ENCODE measurements at regions not wholly inside any gene's neighbourhood (a gene's known extent, or its start where the extent isn't known, plus 50 kb on each side); places are given as distances from the start of the nearest gene placed in this dataset.

- Histone ChIP-seq H3K4me1 (no peaks in the 10 kb centered on the region), H3K27ac (no peak overlapping the region), H3K36me3 (no peaks in the 10 kb centered on the region), H3K27me3 (ENCODE audit: low read depth) (no peaks in the 10 kb centered on the region), H3K9me3 (no peaks in the 10 kb centered on the region), H3K4me3 (no peak overlapping the region)
- intact Hi-C loops (cut with DNase I) = no loop called here
- TF ChIP-seq CTCF (IDR thresholded peaks at IDR 0.05) = no peak
- no peak for DNase-seq
- no peak for ATAC-seq
Measured at GRCh38 chr4:137394018-137394417, 138.3 kb downstream of the PCDH18 start.

DNA sequence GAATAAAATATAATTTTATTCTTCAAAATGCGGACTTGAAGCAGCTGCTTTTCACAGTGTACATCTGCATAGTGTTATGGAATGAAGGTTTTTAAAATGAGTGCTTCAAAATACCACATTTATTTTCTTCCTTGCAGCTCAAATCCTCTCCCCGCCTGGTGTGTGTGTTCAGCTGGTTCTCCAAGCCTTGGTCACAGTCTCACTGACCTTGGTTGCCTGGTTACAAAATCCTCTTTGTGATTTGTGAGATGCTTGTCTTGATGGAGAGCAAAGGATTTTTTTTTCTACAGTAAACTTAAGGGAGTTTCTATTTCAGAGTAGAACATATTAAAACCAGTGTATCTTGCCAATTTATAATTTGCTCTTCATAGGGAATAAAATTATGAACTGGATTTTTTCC, 139.2 kb downstream of the PCDH18 start:
- intact Hi-C loops (cut with DNase I) = no loop called here
- Histone ChIP-seq H3K4me3 (no peak overlapping the region), H3K36me3 (no peaks in the 10 kb centered on the region), H3K4me1 (no peaks in the 10 kb centered on the region), H3K27me3 (ENCODE audit: low read depth) (no peaks in the 10 kb centered on the region), H3K9me3 (no peaks in the 10 kb centered on the region), H3K27ac (no peak overlapping the region)
- ATAC-seq (no peak), DNase-seq (no peak)
- TF ChIP-seq CTCF (IDR thresholded peaks at IDR 0.05) = no peak

GRCh38 chr4:137390707-137391106, 141.6 kb downstream of the PCDH18 start:
- no peak for DNase-seq
- intact Hi-C loops (cut with DNase I) = no loop called here
- H3K36me3 ChIP-seq = no peaks in the 10 kb centered on the region
- H3K27me3 ChIP-seq (ENCODE audit: low read depth) = no peaks in the 10 kb centered on the region
- no peak overlapping the region for H3K4me3 ChIP-seq
- TF ChIP-seq CTCF (IDR thresholded peaks at IDR 0.05) = no peak
- no peak overlapping the region for H3K27ac ChIP-seq
- no peaks in the 10 kb centered on the region for H3K4me1 ChIP-seq
- no peak for ATAC-seq
- no peaks in the 10 kb centered on the region for H3K9me3 ChIP-seq

GRCh38 chr4:137389911-137390520, 142.3 kb downstream of the PCDH18 start:
- no peaks in the 10 kb centered on the region for H3K4me1 ChIP-seq
- no peak for ATAC-seq

DNA sequence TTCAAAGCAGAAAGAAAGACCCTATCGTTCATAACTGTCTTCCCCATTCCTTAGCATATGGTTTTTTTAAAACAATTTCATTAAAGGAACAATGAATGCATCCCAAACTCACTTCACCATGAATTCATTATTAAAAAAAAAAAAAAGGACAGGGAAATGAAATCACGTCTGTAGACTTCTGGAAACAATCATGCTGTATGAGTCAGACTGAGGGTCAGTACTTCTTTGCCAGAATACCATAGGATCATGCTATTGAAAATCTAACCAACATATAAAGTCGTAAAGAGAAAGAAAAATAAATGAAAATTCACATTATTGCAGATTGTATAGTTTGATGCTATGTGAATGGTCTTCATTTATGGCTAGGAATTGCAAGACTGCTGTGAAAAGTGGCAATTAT, 144.4 kb downstream of the PCDH18 start:
- ATAC-seq (no peak), DNase-seq (no peak)
- H3K4me1 ChIP-seq = no peaks in the 10 kb centered on the region
- H3K4me3 ChIP-seq = no peak overlapping the region
- no peaks in the 10 kb centered on the region for H3K27me3 ChIP-seq (ENCODE audit: low read depth)
- intact Hi-C loops (cut with DNase I) = no loop called here
- H3K36me3 ChIP-seq = no peaks in the 10 kb centered on the region
- no peaks in the 10 kb centered on the region for H3K9me3 ChIP-seq
- no peak overlapping the region for H3K27ac ChIP-seq
- no peak for TF ChIP-seq CTCF (IDR thresholded peaks at IDR 0.05)

More at GRCh38 chr4:137389911-137390520, 142.3 kb downstream of the PCDH18 start:
- Histone ChIP-seq H3K27ac (no peak overlapping the region), H3K9me3 (no peaks in the 10 kb centered on the region), H3K4me3 (no peak overlapping the region), H3K27me3 (ENCODE audit: low read depth) (no peaks in the 10 kb centered on the region), H3K36me3 (no peaks in the 10 kb centered on the region)
- TF ChIP-seq CTCF (IDR thresholded peaks at IDR 0.05) = no peak
- intact Hi-C loops (cut with DNase I) = no loop called here
- DNase-seq = no peak

Data from lower lobe of right lung (tissue), 2 donors.